ENCODE measurements at regions not wholly inside any gene's neighbourhood (a gene's known extent, or its start where the extent isn't known, plus 50 kb on each side); places are given as distances from the start of the nearest gene placed in this dataset.

DNA sequence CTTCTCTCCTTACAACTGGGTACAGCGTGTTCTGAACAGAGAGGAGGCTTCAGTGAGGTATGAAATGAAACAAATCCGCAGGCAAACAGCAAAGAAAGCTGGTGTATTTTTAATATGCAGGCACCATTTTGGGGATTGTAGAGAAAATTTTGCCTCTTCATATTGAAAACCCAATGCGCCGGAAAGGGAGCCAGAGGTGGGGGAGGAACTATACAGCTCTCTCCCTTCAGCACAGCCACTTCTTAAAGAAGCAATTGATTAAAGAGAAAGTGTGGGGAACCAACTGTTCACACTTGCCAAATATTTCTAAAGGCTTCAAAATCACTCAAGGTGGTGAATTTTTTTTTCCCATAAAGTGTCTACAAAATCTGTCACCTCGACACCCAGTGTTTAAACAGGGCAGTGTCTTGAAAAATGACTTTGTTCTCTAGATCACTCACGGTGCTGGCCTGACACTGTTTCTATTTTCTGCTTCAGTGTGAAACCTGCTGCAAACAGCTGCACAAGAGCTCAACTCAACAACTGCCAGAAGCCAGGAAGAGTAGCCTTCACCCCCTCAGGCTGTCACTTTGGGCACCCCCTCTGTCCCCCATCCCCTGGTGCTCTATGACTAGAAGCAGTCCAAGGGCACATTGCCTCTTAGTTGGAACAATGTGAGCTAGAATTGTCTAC lies 123.8 kb upstream of the CTTNBP2NL start (continued):
- TF ChIP-seq NFIC (IDR thresholded peaks at IDR 0.05; ENCODE audit: low read depth, low read length) (0 out of 2 replicates have a peak, but pooled peaks have one; percentile 46), MEF2A (IDR thresholded peaks at IDR 0.05; ENCODE audit: insufficient read depth, low read depth, low read length) (0 out of 2 replicates have a peak, but pooled peaks have one; percentile 46), HDAC2 (IDR thresholded peaks at IDR 0.05) (no peak)
- TF ChIP-seq, protein P1, sequence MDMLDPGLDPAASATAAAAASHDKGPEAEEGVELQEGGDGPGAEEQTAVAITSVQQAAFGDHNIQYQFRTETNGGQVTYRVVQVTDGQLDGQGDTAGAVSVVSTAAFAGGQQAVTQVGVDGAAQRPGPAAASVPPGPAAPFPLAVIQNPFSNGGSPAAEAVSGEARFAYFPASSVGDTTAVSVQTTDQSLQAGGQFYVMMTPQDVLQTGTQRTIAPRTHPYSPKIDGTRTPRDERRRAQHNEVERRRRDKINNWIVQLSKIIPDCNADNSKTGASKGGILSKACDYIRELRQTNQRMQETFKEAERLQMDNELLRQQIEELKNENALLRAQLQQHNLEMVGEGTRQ (IDR thresholded peaks at IDR 0.05; ENCODE audit: borderline replicate concordance, low read depth, low read length) = no peak

DNA sequence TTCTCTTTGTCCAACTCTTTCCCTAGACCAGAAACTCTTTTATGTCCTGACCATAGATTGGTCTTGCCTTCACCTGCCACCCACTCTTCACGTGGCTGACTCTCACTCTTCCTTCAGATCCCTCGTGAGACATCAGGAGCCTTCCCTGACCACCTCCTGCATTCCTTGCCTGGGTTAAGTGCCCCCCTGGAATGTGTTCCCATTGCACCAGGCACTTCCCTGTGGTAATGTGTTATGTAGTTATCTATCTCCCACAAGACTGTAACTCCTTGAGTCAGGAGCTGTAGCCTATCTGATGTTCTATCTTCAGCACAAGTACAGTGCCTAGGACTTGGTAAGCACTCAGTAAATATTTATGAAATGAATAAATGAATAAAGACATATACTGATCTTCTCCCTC lies 111.2 kb upstream of the CTTNBP2NL start:
- intact Hi-C loops (cut with micrococcal nuclease; ENCODE audit: unreplicated experiment) = no loop called here
- no peak overlapping the region for H3K27ac ChIP-seq (ENCODE audit: control insufficient read depth, insufficient read depth)
- POLR2A ChIA-PET = no interaction called here

More for the DNA sequence above, 111.2 kb upstream of the CTTNBP2NL start:
- no peak for TF ChIP-seq ZBTB40 (IDR thresholded peaks at IDR 0.05; ENCODE audit: borderline replicate concordance)
- TF ChIP-seq SMC3 (IDR thresholded peaks at IDR 0.05; ENCODE audit: borderline replicate concordance, low read length) = no peak
- TF ChIP-seq ASH2L (IDR thresholded peaks at IDR 0.05; ENCODE audit: borderline replicate concordance, low read depth) = no peak
- no peak for TF ChIP-seq GATAD2B (conservative IDR thresholded peaks at IDR 0.05; ENCODE audit: low read depth)
- no peak for TF ChIP-seq WRNIP1 (IDR thresholded peaks at IDR 0.05; ENCODE audit: borderline replicate concordance, low read depth, low read length)
- no peak for TF ChIP-seq JUND (IDR thresholded peaks at IDR 0.05; ENCODE audit: low read depth, low read length)
- no peak for TF ChIP-seq FOS (IDR thresholded peaks at IDR 0.05; ENCODE audit: borderline replicate concordance, extremely low read depth, insufficient read length)
- no peak for TF ChIP-seq MTA2 (IDR thresholded peaks at IDR 0.05; ENCODE audit: low read depth)
- no peak for TF ChIP-seq BHLHE40 (IDR thresholded peaks at IDR 0.05; ENCODE audit: borderline replicate concordance in 1 of 2, low read depth in 2 of 2, low read length in 1 of 2)
- no peak overlapping the region for H2AFZ ChIP-seq (ENCODE audit: control insufficient read depth, low read depth, low read length)
- BruUV-seq (replicated peaks) = no TSS peak
- H3K36me3 ChIP-seq (ENCODE audit: control insufficient read depth in 2 of 2, insufficient read depth in 2 of 2, low read length in 1 of 2) = no peaks in the 10 kb centered on the region
- in situ Hi-C loops (cut with MboI) = no loop called here
- RAD21 ChIA-PET (ENCODE audit: unreplicated experiment) = no interaction called here
- no peaks in the 10 kb centered on the region for H3K4me1 ChIP-seq (ENCODE audit: control insufficient read depth, insufficient read depth, low read length)
- 2% methylated on average over 2 of the region's 2 CpGs for WGBS (ENCODE audit: insufficient coverage, insufficient replicate concordance, low lambda C conversion rate, missing lambda C conversion rate)
- H4K20me1 ChIP-seq (ENCODE audit: control insufficient read depth, insufficient read depth) = no peaks in the 10 kb centered on the region
- SMC1A ChIA-PET (ENCODE audit: uncharacterized antibody, unreplicated experiment) = no interaction called here
- no peaks in the 10 kb centered on the region for H3K9me3 ChIP-seq (replicated peaks; ENCODE audit: control insufficient read depth, insufficient read depth, low read length)
- H3K4me2 ChIP-seq (ENCODE audit: control insufficient read depth, insufficient read depth) = no peak overlapping the region
- no peak for FAIRE-seq
- no peaks in the 10 kb centered on the region for H3K79me2 ChIP-seq (ENCODE audit: control insufficient read depth, insufficient read depth, low read length)
- CTCF ChIA-PET = interaction anchor here (1.4 kb wide), 1 partner anchor 12 kb away, joined by 3 read pairs; no protein-coding TSS in a partner anchor
- H3K4me3 ChIP-seq = no peak overlapping the region
- no peak overlapping the region for H3K9ac ChIP-seq (ENCODE audit: control insufficient read depth, insufficient read depth, low read length)
- no peak for ATAC-seq
- peaks cover 0 to 2% of the 10 kb centered on the region in 2 experiments; a peak in 2 of 4 replicates for H3K27me3 ChIP-seq (replicated peaks in 1 of 2; ENCODE audit: control insufficient read depth in 2 of 2, insufficient read depth in 2 of 2, low read length in 1 of 2)
- DNase-seq (ENCODE audit: low read depth, low spot score) = no peak

Data from GM12878 (cell line).